ENCODE measurements at regions not wholly inside any gene's neighbourhood (a gene's known extent, or its start where the extent isn't known, plus 50 kb on each side); places are given as distances from the start of the nearest gene placed in this dataset.

GRCh38 chr1:72662918-72663317 is 380.6 kb upstream of the NEGR1 start:
- no peak overlapping the region for H3K27ac ChIP-seq
- H3K36me3 ChIP-seq: no peaks in the 10 kb centered on the region
- ATAC-seq (no peak), DNase-seq (no peak)
- no peak overlapping the region for H3K4me3 ChIP-seq
- H3K4me1 ChIP-seq: no peaks in the 10 kb centered on the region
- no peaks in the 10 kb centered on the region for H3K27me3 ChIP-seq
- no peak for TF ChIP-seq CTCF (IDR thresholded peaks at IDR 0.05)
- intact Hi-C loops (cut with DNase I): no loop called here
- H3K9me3 ChIP-seq: no peaks in the 10 kb centered on the region

- no peak for DNase-seq
- intact Hi-C loops (cut with DNase I): no loop called here
- H3K9me3 ChIP-seq: no peaks in the 10 kb centered on the region
- no peak overlapping the region for H3K27ac ChIP-seq
- ATAC-seq: no peak
- no peaks in the 10 kb centered on the region for H3K27me3 ChIP-seq
- no peaks in the 10 kb centered on the region for H3K4me1 ChIP-seq
- no peak overlapping the region for H3K4me3 ChIP-seq
- no peaks in the 10 kb centered on the region for H3K36me3 ChIP-seq
- TF ChIP-seq CTCF (IDR thresholded peaks at IDR 0.05): no peak
These were observed 368.6 kb upstream of the NEGR1 start for GRCh38 chr1:72650843-72651435.

- H3K36me3 ChIP-seq: no peaks in the 10 kb centered on the region
- H3K4me3 ChIP-seq: no peak overlapping the region
- no peaks in the 10 kb centered on the region for H3K27me3 ChIP-seq
- DNase-seq: no peak
- TF ChIP-seq CTCF (IDR thresholded peaks at IDR 0.05): no peak
- no peak overlapping the region for H3K27ac ChIP-seq
- H3K4me1 ChIP-seq: no peaks in the 10 kb centered on the region
- ATAC-seq: no peak
- no peaks in the 10 kb centered on the region for H3K9me3 ChIP-seq
- intact Hi-C loops (cut with DNase I): no loop called here
These were observed 367.7 kb upstream of the NEGR1 start for GRCh38 chr1:72649991-72650390.

- Histone ChIP-seq H3K4me1 (no peaks in the 10 kb centered on the region), H3K36me3 (no peaks in the 10 kb centered on the region), H3K4me3 (no peak overlapping the region), H3K27ac (no peak overlapping the region), H3K27me3 (no peaks in the 10 kb centered on the region), H3K9me3 (no peaks in the 10 kb centered on the region)
- peak; percentile 39 for DNase-seq
- ATAC-seq: no peak
- no peak for TF ChIP-seq CTCF (IDR thresholded peaks at IDR 0.05)
- intact Hi-C loops (cut with DNase I): no loop called here
These were observed 367.0 kb upstream of the NEGR1 start for GRCh38 chr1:72649211-72649888.

GRCh38 chr1:72648465-72648864 is 366.1 kb upstream of the NEGR1 start:
- TF ChIP-seq CTCF (IDR thresholded peaks at IDR 0.05): no peak
- intact Hi-C loops (cut with DNase I): no loop called here
- no peak overlapping the region for H3K4me3 ChIP-seq
- H3K27me3 ChIP-seq: no peaks in the 10 kb centered on the region
- no peaks in the 10 kb centered on the region for H3K9me3 ChIP-seq
- DNase-seq (peak; percentile 52), ATAC-seq (peak; percentile 24)
- no peaks in the 10 kb centered on the region for H3K4me1 ChIP-seq
- no peak overlapping the region for H3K27ac ChIP-seq
- no peaks in the 10 kb centered on the region for H3K36me3 ChIP-seq
